HG03575 (cell line): ENCODE measurements at regions not wholly inside any gene's neighbourhood (a gene's known extent, or its start where the extent isn't known, plus 50 kb on each side); places are given as distances from the start of the nearest gene placed in this dataset.

ENCODE experiments used
- ATAC-seq: cut with Tn5 transposase; IDR thresholded peaks from one replicate; pipeline ENCODE4 v1.9.1; 2021; ENCODE audit not compliant: unreplicated experiment, insufficient number of reproducible peaks, low FRiP score; ENCODE audit errors: extremely low read depth

DNA sequence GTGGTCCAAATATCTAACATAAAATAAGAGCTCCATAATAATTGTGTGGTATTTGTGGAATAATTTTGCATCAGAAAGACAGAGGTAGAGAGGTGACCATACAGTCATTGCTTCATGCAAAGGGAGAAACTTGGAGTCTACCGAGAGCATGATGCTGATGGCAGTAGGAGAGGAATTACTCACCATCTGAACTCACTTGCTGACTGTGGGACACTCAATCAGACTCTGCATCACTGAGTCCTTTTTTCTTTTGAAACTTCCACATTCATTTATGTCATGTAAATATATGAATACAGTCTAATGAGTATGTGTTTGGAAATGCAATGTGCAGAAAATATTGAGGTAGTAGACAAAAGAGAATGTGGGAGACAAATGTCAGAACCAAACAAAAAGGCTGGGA, 933.8 kb downstream of the REEP3 start:
- ATAC-seq = no peak

DNA sequence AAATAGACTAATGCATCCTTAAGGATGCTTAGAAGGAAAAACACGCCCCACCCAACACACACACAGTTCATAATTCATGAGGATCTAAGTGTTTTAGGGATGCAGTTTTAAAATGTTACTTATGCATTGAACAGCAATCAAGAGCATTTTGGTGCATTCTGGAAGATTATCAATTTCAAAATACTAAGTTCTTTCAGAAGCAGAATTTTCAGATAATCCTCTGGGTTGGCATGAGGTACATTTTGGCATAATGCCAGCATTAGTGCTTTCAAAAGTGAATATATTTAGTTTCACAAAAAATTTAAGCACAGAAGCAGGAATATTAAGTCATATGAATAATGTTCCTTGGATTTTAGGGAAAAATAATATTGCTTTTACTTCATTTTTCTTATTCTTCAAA, 937.1 kb downstream of the REEP3 start:
- ATAC-seq = no peak

GRCh38 chr10:64463406-64463805, 942.2 kb downstream of the REEP3 start:
- no peak for ATAC-seq

GRCh38 chr10:64465653-64466052, 944.5 kb downstream of the REEP3 start:
- ATAC-seq = no peak

DNA sequence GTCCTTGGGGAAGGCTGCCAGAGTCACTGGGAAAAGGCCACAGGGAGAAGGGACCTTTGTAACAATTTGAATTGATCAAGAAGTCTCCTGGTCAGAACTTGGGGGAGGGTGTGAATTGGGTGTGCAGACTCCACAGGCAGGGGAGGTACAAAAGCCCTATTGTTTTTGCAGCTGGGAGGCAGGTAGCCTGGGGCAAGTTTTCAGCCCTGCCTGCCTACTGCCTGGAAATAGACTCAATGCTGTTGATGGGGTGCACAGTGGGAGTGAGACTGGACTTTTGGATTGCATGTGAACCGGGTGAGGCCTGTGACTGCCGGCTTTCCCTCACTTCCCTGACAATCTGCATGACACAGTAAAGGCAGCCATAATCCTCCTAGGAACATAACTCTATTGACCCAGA, 947.0 kb downstream of the REEP3 start:
- no peak for ATAC-seq

- no peak for ATAC-seq
These were observed 955.3 kb downstream of the REEP3 start for GRCh38 chr10:64476506-64476905.

DNA sequence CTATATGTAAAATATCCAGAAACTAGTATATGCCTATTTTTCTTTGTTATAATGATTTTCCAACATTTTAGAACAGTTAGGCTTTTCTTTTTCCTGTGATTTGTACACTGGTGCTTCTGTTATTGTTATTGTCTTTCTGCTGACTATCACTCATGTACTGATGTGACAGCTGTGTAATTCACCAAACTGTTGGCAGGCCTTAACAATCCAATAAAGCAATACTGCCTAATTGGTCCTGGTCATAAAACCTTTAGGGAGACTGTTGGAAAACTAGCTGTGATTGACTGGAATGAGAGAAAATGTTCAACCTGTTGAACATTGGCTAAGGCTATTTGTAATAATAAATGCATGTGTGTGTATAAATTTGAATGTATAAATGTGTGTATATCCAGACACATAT, 956.6 kb downstream of the REEP3 start:
- no peak for ATAC-seq

DNA sequence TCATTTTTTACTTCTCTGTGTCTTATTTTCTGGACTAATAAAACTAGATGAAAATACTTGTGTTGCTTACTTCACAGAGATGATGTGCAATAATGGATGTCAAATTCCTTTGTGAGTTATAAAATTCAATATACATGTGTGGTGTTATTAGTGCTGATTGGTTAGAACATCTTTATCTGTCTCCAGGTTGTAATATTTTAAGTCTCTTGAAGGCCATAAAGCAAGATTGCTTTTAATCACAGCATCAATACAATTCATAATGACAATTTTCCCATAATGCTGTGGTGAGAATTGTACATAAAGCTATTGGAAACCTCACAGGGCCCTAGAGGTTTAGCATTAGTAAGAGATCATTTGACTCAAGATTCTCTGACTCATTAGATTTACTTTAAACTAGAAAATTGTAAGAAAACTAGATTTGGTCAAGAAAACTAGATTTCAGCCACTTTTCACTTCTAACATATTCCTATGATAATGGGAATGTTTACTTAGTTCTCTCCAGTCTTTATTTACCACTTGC, 963.7 kb downstream of the REEP3 start:
- ATAC-seq = no peak

DNA sequence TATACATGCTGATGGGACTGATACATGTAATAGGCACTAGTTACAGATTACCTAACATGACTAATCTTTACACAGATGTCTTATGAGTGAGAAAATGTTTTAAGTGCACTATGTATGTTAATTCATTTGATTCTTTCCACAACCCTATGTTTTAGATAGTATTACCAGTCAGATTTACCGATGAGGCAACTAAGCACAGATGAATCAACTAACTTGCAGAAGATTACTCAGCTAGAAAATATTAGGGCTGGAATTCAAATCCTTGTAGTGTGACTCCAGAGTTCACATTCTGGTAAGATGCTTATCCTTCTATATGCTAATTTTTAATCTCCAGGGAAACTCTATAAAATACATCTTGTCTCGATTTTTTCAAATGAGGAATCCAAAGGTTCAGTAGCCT, 964.9 kb downstream of the REEP3 start:
- ATAC-seq = no peak

GRCh38 chr10:64486901-64487300, 965.7 kb downstream of the REEP3 start:
- ATAC-seq = no peak

GRCh38 chr10:64494901-64495300, 973.7 kb downstream of the REEP3 start:
- ATAC-seq = no peak

DNA sequence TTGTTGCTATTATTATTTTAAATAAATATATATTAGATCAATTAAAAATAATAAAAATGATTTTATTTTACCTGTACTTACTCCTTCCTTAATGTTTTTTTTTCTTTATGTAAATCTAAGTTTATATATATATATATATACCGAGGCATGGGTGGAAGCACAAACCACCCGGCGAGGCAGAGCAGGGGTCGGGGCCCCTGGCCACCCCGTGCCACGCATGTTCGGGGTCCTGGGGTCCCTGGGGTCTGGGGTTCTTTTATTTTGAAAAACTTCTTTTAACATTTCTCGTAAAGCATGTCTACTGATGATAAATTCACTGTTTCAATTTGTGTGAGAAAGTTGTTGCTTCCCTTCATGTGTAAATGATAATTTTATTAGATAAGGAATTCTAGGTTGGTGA, 976.1 kb downstream of the REEP3 start:
- ATAC-seq = no peak

DNA sequence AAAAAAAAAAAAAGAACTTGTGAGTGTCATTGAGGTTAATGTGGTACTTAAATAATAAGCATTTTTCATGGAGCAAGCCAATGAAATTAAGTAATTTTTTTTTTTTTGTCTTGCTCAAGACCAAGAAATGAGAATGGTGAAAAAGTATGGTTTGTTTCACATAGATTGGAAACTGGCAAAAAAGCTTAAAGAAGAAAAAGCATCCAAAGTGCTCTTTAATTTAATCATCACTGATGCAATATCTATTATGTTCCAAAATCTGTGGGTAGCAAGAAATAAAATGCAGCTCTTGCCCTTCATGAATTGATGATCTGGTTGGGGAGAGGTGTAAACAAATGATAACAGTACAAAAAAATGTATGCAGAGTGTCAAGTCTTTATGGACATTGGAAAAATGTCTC, 980.6 kb downstream of the REEP3 start:
- ATAC-seq = no peak

GRCh38 chr10:64502936-64503335, 981.7 kb downstream of the REEP3 start:
- ATAC-seq = no peak

GRCh38 chr10:64503429-64503828, 982.2 kb downstream of the REEP3 start:
- ATAC-seq = no peak

- no peak for ATAC-seq
These were observed 984.3 kb downstream of the REEP3 start for GRCh38 chr10:64505501-64505900.

DNA sequence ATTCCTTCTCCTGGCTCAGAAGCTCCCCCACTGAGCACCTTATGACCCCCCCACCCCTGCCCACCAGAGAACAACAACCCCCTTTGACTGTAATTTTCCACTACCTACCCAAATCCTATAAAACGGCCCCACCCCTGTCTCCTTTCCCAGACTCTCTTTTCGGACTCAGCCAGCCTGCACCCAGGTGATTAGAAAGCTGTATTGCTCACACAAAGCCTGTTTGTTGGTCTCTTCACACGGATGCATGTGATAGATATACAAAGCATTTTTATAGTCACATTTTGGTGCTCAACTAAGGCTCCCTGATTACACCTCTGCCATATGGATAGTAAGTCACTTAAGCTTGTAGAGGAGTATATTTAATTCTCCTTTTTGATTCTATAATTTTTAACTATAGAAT, 985.8 kb downstream of the REEP3 start:
- no peak for ATAC-seq

- ATAC-seq = no peak
These were observed 986.4 kb downstream of the REEP3 start for GRCh38 chr10:64507651-64508028.

GRCh38 chr10:64508029-64508661, 986.9 kb downstream of the REEP3 start:
- no peak for ATAC-seq

- ATAC-seq = no peak
These were observed 994.9 kb downstream of the REEP3 start for GRCh38 chr10:64515970-64516699.

GRCh38 chr10:64518456-64518855, 997.3 kb downstream of the REEP3 start:
- no peak for ATAC-seq
